Hepatocyte (in vitro differentiated cells): ENCODE measurements at regions not wholly inside any gene's neighbourhood (a gene's known extent, or its start where the extent isn't known, plus 50 kb on each side); places are given as distances from the start of the nearest gene placed in this dataset.
"Not testable (repeated sequence)": the region's sequence is repeated elsewhere in the genome, so short reads cannot be mapped to it uniquely, and the experiment has no call there.

Experiments
- DNase-seq: peaks from one replicate; pipeline ENCODE4 v3.0.0-alpha.2; 2016; ENCODE audit warnings: low spot score
- H2AFZ ChIP-seq: fragments of 200-600 bp; sonication (generic); 2 replicates; pipeline ENCODE4 v1.6.0; 2016; ENCODE audit warnings: antibody characterized with exemption, mild to moderate bottlenecking
- H3K27ac ChIP-seq: fragments of 200-600 bp; sonication (generic); 2 replicates; pipeline ENCODE4 v1.5.1; 2016; ENCODE audit warnings: mild to moderate bottlenecking
- H3K27me3 ChIP-seq: fragments of 200-600 bp; sonication (generic); 2 replicates; pipeline ENCODE4 v1.6.1; 2016
- H3K36me3 ChIP-seq: fragments of 200-600 bp; sonication (generic); replicated peaks from 2 replicates; pipeline ENCODE4 v1.5.1; 2016; ENCODE audit warnings: low read depth; ENCODE audit not compliant: insufficient read depth
- H3K4me1 ChIP-seq: fragments of 200-600 bp; sonication (generic); 2 replicates; pipeline ENCODE4 v1.5.1; 2016; ENCODE audit warnings: mild to moderate bottlenecking, moderate library complexity; ENCODE audit not compliant: insufficient read depth
- H3K4me2 ChIP-seq: fragments of 200-600 bp; sonication (generic); 2 replicates; pipeline ENCODE4 v1.6.0; 2016
- H3K4me3 ChIP-seq: fragments of 200-600 bp; sonication (generic); 2 replicates; pipeline ENCODE4 v1.5.1; 2016; ENCODE audit warnings: mild to moderate bottlenecking
- H3K79me2 ChIP-seq: fragments of 200-600 bp; sonication (generic); 2 replicates; pipeline ENCODE4 v1.6.0; 2017; ENCODE audit warnings: mild to moderate bottlenecking
- H3K9me2 ChIP-seq: fragments of 200-600 bp; sonication (generic); replicated peaks from 2 replicates; pipeline ENCODE4 v1.6.0; 2017; ENCODE audit warnings: mild to moderate bottlenecking; ENCODE audit not compliant: insufficient read depth
- H3K9me3 ChIP-seq: fragments of 200-600 bp; sonication (generic); 2 replicates; pipeline ENCODE4 v1.5.1; 2016; ENCODE audit warnings: low read depth, mild to moderate bottlenecking
- H4K20me1 ChIP-seq: fragments of 200-600 bp; sonication (generic); 2 replicates; pipeline ENCODE4 v1.6.0; 2016; ENCODE audit warnings: mild to moderate bottlenecking; ENCODE audit not compliant: insufficient read depth, poor library complexity, severe bottlenecking
- EZH2 ChIP-seq: fragments of 200-600 bp; sonication (generic); IDR thresholded peaks from 2 replicates; pipeline ENCODE4 v1.6.1; 2016; ENCODE audit warnings: antibody characterized with exemption, mild to moderate bottlenecking, borderline replicate concordance
- EZH2phosphoT487 ChIP-seq: fragments of 200-600 bp; sonication (generic); IDR thresholded peaks from one replicate; pipeline ENCODE4 v1.6.1; 2018; ENCODE audit warnings: antibody characterized with exemption, mild to moderate bottlenecking, low read depth, moderate library complexity; ENCODE audit not compliant: unreplicated experiment, severe bottlenecking
- WGBS: methylation state at CpG from one replicate; pipeline ENCODE4 v1.1.6; 2016; ENCODE audit warnings: low lambda C conversion rate; ENCODE audit errors: missing lambda C conversion rate; 5-methylcytosine and 5-hydroxymethylcytosine counted together
- TF ChIP-seq, protein P1 (sequence below): fragments of 200-600 bp; sonication (generic); IDR thresholded peaks from 2 replicates; pipeline ENCODE4 v1.5.1; 2016; ENCODE audit warnings: antibody characterized with exemption, mild to moderate bottlenecking; ENCODE audit not compliant: poor library complexity

DNA sequence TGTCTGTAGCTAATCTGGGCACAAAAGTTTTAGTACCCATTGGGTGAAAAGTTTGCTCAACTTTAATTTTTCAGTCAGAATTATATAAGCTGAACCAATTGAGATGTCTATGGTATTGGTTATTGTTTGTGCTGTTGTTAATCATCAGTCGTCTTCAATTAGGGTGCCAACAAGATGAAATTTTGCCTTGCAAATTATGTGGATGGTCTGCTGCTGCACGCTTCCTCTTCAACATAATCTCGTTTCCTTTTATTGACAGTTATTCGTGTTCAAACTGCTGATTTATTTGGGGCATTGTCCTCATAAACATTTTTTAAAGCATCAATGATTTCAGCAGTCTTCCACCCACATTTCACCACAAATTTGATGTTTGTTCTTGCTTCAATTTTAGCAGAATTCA is 194.0 kb downstream of the HTR1A start:
- 78% methylated on average over 4 of the region's 4 CpGs for WGBS
- Histone ChIP-seq H3K79me2 (no peaks in the 10 kb centered on the region), H3K27me3 (no peaks in the 10 kb centered on the region)

GRCh38 chr5:63760965-63761364 is 201.3 kb downstream of the HTR1A start:
- 83% methylated on average over 5 of the region's 5 CpGs for WGBS
- no peak overlapping the region for H2AFZ ChIP-seq
- H3K4me1 ChIP-seq, result no peaks in the 10 kb centered on the region
- H3K4me2 ChIP-seq, result no peak overlapping the region
- TF ChIP-seq, protein P1, sequence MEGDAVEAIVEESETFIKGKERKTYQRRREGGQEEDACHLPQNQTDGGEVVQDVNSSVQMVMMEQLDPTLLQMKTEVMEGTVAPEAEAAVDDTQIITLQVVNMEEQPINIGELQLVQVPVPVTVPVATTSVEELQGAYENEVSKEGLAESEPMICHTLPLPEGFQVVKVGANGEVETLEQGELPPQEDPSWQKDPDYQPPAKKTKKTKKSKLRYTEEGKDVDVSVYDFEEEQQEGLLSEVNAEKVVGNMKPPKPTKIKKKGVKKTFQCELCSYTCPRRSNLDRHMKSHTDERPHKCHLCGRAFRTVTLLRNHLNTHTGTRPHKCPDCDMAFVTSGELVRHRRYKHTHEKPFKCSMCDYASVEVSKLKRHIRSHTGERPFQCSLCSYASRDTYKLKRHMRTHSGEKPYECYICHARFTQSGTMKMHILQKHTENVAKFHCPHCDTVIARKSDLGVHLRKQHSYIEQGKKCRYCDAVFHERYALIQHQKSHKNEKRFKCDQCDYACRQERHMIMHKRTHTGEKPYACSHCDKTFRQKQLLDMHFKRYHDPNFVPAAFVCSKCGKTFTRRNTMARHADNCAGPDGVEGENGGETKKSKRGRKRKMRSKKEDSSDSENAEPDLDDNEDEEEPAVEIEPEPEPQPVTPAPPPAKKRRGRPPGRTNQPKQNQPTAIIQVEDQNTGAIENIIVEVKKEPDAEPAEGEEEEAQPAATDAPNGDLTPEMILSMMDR, result no peak
- TF ChIP-seq EZH2phosphoT487 (no peak), EZH2 (no peak)
- no peak overlapping the region for H3K27ac ChIP-seq
- H3K9me2 ChIP-seq, result no peaks in the 10 kb centered on the region
- H4K20me1 ChIP-seq, result no peaks in the 10 kb centered on the region
- H3K27me3 ChIP-seq, result no peaks in the 10 kb centered on the region
- no peaks in the 10 kb centered on the region for H3K36me3 ChIP-seq
- no peak for DNase-seq
- H3K4me3 ChIP-seq, result no peak overlapping the region
- no peaks in the 10 kb centered on the region for H3K79me2 ChIP-seq
- no peaks in the 10 kb centered on the region for H3K9me3 ChIP-seq

More for the DNA sequence above, 194.0 kb downstream of the HTR1A start:
- H3K9me3 ChIP-seq, result no peaks in the 10 kb centered on the region
- no peaks in the 10 kb centered on the region for H3K4me1 ChIP-seq
- H3K9me2 ChIP-seq, result no peaks in the 10 kb centered on the region
- no peaks in the 10 kb centered on the region for H3K36me3 ChIP-seq
- H3K4me2 ChIP-seq, result no peak overlapping the region
- TF ChIP-seq, protein P1, result no peak
- TF ChIP-seq EZH2phosphoT487 (no peak), EZH2 (no peak)
- no peaks in the 10 kb centered on the region for H4K20me1 ChIP-seq
- H3K27ac ChIP-seq, result no peak overlapping the region
- H2AFZ ChIP-seq, result no peak overlapping the region
- no peak for DNase-seq
- H3K4me3 ChIP-seq, result no peak overlapping the region

GRCh38 chr5:63743096-63743798 is 219.0 kb downstream of the HTR1A start:
- 100% methylated on average over 1 of the region's 1 CpG for WGBS
- no peaks in the 10 kb centered on the region for H3K4me1 ChIP-seq
- no peak overlapping the region for H3K4me2 ChIP-seq
- no peaks in the 10 kb centered on the region for H3K79me2 ChIP-seq
- H3K36me3 ChIP-seq, result no peaks in the 10 kb centered on the region
- TF ChIP-seq EZH2, result no peak
- TF ChIP-seq, protein P1, result no peak
- TF ChIP-seq EZH2phosphoT487, result no peak
- DNase-seq, result no peak
- H3K4me3 ChIP-seq, result no peak overlapping the region
- H4K20me1 ChIP-seq, result no peaks in the 10 kb centered on the region
- no peaks in the 10 kb centered on the region for H3K9me3 ChIP-seq
- no peaks in the 10 kb centered on the region for H3K27me3 ChIP-seq
- H2AFZ ChIP-seq, result no peak overlapping the region
- H3K9me2 ChIP-seq, result no peaks in the 10 kb centered on the region
- no peak overlapping the region for H3K27ac ChIP-seq

DNA sequence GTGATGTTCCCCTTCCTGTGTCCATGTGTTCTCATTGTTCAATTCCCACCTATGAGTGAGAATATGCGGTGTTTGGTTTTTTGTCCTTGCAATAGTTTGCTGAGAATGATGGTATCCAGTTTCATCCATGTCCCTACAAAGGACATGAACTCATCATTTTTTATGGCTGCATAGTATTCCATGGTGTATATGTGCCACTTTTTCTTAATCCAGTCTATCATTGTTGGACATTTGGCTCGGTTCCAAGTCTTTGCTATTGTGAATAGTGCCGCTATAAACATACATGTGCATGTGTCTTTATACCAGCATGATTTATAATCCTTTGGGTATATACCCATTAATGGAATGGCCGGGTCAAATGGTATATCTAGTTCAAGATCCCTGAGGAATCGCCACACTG is 229.4 kb downstream of the HTR1A start:
- not testable (repeated sequence) for H3K4me1 ChIP-seq
- 71% methylated on average over 5 of the region's 5 CpGs for WGBS

More for the DNA sequence above, 229.4 kb downstream of the HTR1A start:
- H3K9me2 ChIP-seq, H3K79me2 ChIP-seq, H2AFZ ChIP-seq, H4K20me1 ChIP-seq, H3K27ac ChIP-seq, H3K9me3 ChIP-seq, H3K4me2 ChIP-seq, H3K36me3 ChIP-seq, H3K4me3 ChIP-seq, DNase-seq, H3K27me3 ChIP-seq: not testable (repeated sequence)
